Right lobe of liver (tissue), 6 donors: ENCODE measurements at regions not wholly inside any gene's neighbourhood (a gene's known extent, or its start where the extent isn't known, plus 50 kb on each side); places are given as distances from the start of the nearest gene placed in this dataset.

Experiments
- ATAC-seq, 4 donors: fragments of 200-7000 bp; cut with Tn5 transposase; one replicate each; pipeline ENCODE4 v1.9.1; 2020; ENCODE audit warnings: mild to moderate bottlenecking in 4 of 4, moderate library complexity in 4 of 4
- DNase-seq, 3 donors: peaks; one replicate each; pipeline ENCODE4 v3.0.0-alpha.2; 2020
- H3K27ac ChIP-seq, 3 donors: fragments of 200-600 bp; one replicate each; pipeline ENCODE4 v1.8.0; 2022
- H3K27me3 ChIP-seq, 2 donors: fragments of 200-600 bp; one replicate each; pipeline ENCODE4 v1.8.0; 2022
- H3K36me3 ChIP-seq, 4 donors: fragments of 200-600 bp; sonication (generic) in 1 of 4; one replicate each; pipeline versions ENCODE4 v1.5.1 to v1.8.0; 2017 to 2022; ENCODE audit warnings: control low read depth in 1 of 4
- H3K4me1 ChIP-seq, 4 donors: fragments of 200-600 bp; sonication (generic) in 1 of 4; one replicate each; pipeline versions ENCODE4 v1.5.1 to v1.8.0; 2017 to 2022; ENCODE audit warnings: control low read depth in 1 of 4
- H3K4me3 ChIP-seq, 3 donors: fragments of 200-600 bp; one replicate each; pipeline ENCODE4 v1.8.0; 2022
- H3K9me3 ChIP-seq, 4 donors: fragments of 200-600 bp; sonication (generic) in 1 of 4; one replicate each; pipeline versions ENCODE4 v1.5.1 to v1.8.0; 2017 to 2022; ENCODE audit warnings: control low read depth in 1 of 4
- POLR2A ChIP-seq: fragments of 450-650 bp; IDR thresholded peaks from one replicate; pipeline ENCODE4 v1.6.1; 2017; ENCODE audit warnings: antibody characterized with exemption, mild to moderate bottlenecking
- WGBS: methylation state at CpG from one replicate; pipeline ENCODE4 v1.1.6; 2018; ENCODE audit warnings: low coverage, low lambda C conversion rate; ENCODE audit not compliant: insufficient coverage; ENCODE audit errors: missing lambda C conversion rate; 5-methylcytosine and 5-hydroxymethylcytosine counted together
- intact Hi-C, 2 donors: fragments of 100-400 bp; cut with DNase I; formaldehyde crosslinking; loops; one replicate each; pipeline versions ENCODE4 v1.11.2 to v1.14.1; 2022
- TF ChIP-seq, protein P1 (sequence below), 4 donors: fragments of 200-600 bp in 3 of 4; fragments of 450-650 bp in 1 of 4; IDR thresholded peaks; one replicate each; pipeline versions ENCODE4 v1.5.1 to v1.8.0; 2016 to 2022; ENCODE audit warnings: antibody characterized with exemption in 4 of 4, mild to moderate bottlenecking in 2 of 4
- donor health status: DM: no; HTN: yes; CAD: no.
- donor health status: DM: no; HTN: no; CAD: no.
- donor health status: DM: no; HTN: no; CAD: no.
- donor health status: DM: no; HTN: yes; CAD: no.
- donor health status: DM: no; HTN: yes; CAD: no.

DNA sequence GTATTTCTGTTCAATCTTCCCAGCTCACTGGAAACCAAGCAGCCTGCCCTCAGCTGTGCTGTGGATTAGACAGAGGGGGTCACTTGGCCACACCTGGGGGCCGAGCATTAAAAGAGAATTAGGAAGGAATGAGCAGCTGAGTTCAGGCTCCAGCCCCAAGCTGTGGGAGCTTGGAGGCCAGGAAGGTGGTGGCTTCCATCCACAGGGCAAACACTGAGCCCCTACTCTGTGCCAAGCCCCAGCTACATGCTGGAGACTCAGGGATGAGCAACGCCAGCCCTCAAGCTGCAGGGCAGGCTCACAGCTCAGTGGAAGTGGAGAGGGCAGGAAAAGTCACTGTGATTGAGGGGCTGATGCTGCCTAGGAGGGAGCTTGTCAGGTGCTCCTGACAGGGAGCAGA is 412.7 kb downstream of the BCL11B start:
- TF ChIP-seq, protein P1, sequence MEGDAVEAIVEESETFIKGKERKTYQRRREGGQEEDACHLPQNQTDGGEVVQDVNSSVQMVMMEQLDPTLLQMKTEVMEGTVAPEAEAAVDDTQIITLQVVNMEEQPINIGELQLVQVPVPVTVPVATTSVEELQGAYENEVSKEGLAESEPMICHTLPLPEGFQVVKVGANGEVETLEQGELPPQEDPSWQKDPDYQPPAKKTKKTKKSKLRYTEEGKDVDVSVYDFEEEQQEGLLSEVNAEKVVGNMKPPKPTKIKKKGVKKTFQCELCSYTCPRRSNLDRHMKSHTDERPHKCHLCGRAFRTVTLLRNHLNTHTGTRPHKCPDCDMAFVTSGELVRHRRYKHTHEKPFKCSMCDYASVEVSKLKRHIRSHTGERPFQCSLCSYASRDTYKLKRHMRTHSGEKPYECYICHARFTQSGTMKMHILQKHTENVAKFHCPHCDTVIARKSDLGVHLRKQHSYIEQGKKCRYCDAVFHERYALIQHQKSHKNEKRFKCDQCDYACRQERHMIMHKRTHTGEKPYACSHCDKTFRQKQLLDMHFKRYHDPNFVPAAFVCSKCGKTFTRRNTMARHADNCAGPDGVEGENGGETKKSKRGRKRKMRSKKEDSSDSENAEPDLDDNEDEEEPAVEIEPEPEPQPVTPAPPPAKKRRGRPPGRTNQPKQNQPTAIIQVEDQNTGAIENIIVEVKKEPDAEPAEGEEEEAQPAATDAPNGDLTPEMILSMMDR (IDR thresholded peaks at IDR 0.05) = no peak
- TF ChIP-seq POLR2A = no peak
- Histone ChIP-seq H3K4me1 (no peaks in the 10 kb centered on the region), H3K27me3 (no peaks in the 10 kb centered on the region), H3K27ac (no peak overlapping the region), H3K36me3 (no peaks in the 10 kb centered on the region), H3K9me3 (no peaks in the 10 kb centered on the region), H3K4me3 (no peak overlapping the region)
- 29% methylated on average over 1 of the region's 2 CpGs for WGBS
- intact Hi-C loops = no loop called here
- DNase-seq (no peak), ATAC-seq (no peak)

DNA sequence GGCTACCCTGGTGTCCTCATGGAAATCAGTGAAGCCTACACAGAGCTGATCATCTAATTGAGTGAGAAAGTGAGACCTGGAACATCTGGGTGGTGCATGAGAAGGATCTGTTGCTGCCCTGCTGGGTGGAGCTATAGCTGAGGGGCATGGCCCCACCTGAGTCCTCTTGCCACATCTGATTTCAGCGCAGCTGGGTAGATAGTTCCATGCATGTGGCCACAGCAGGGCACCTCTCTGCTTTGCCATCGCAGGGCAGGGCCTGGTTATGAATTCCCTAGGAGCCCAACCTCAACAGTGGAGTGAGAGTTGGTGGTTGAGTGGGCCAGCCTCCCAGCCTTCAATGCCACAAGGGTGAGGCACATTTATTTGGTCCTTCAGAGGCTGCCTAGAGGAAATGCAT is 407.8 kb downstream of the BCL11B start:
- no peak overlapping the region for H3K4me3 ChIP-seq
- H3K4me1 ChIP-seq = no peaks in the 10 kb centered on the region
- no peaks in the 10 kb centered on the region for H3K36me3 ChIP-seq
- WGBS = no CpG with 5 or more reads among the region's 2 CpGs
- ATAC-seq (no peak), DNase-seq (no peak)
- H3K27me3 ChIP-seq = no peaks in the 10 kb centered on the region
- H3K9me3 ChIP-seq = no peaks in the 10 kb centered on the region
- TF ChIP-seq, protein P1 (IDR thresholded peaks at IDR 0.05) = no peak
- intact Hi-C loops = no loop called here
- no peak overlapping the region for H3K27ac ChIP-seq

GRCh38 chr14:98867146-98867545 is 404.9 kb downstream of the BCL11B start:
- ATAC-seq (no peak), DNase-seq (no peak)
- Histone ChIP-seq H3K36me3 (no peaks in the 10 kb centered on the region), H3K27me3 (no peaks in the 10 kb centered on the region), H3K4me3 (no peak overlapping the region), H3K4me1 (no peaks in the 10 kb centered on the region), H3K9me3 (no peaks in the 10 kb centered on the region), H3K27ac (no peak overlapping the region)
- TF ChIP-seq, protein P1 (IDR thresholded peaks at IDR 0.05) = no peak
- no peak for TF ChIP-seq POLR2A
- WGBS = 85% methylated on average over 2 of the region's 6 CpGs
- intact Hi-C loops = no loop called here

GRCh38 chr14:98867726-98868125 is 404.3 kb downstream of the BCL11B start:
- Histone ChIP-seq H3K4me1 (no peaks in the 10 kb centered on the region), H3K27me3 (no peaks in the 10 kb centered on the region), H3K27ac (no peak overlapping the region), H3K4me3 (no peak overlapping the region), H3K9me3 (no peaks in the 10 kb centered on the region), H3K36me3 (no peaks in the 10 kb centered on the region)
- DNase-seq = no peak
- no peak for ATAC-seq
- WGBS = 49% methylated on average over 7 of the region's 9 CpGs
- intact Hi-C loops = no loop called here
- TF ChIP-seq, protein P1 (IDR thresholded peaks at IDR 0.05) = no peak
- TF ChIP-seq POLR2A = no peak

GRCh38 chr14:98868866-98869265 is 403.1 kb downstream of the BCL11B start:
- ATAC-seq = no peak
- H3K27ac ChIP-seq = no peak overlapping the region
- TF ChIP-seq POLR2A = no peak
- TF ChIP-seq, protein P1 (IDR thresholded peaks at IDR 0.05) = no peak
- no peak for DNase-seq
- no peak overlapping the region for H3K4me3 ChIP-seq
- no peaks in the 10 kb centered on the region for H3K36me3 ChIP-seq
- no peaks in the 10 kb centered on the region for H3K9me3 ChIP-seq
- WGBS = 50% methylated on average over 4 of the region's 10 CpGs
- intact Hi-C loops = no loop called here
- no peaks in the 10 kb centered on the region for H3K4me1 ChIP-seq
- no peaks in the 10 kb centered on the region for H3K27me3 ChIP-seq
